GM23338 (cell line): ENCODE measurements at regions not wholly inside any gene's neighbourhood (a gene's known extent, or its start where the extent isn't known, plus 50 kb on each side); places are given as distances from the start of the nearest gene placed in this dataset.

Source experiments
- ATAC-seq: fragments of 200-7000 bp; cut with Tn5 transposase; 3 replicates; pipeline ENCODE4 v1.9.1; 2020
- DNase-seq: peaks from one replicate; pipeline ENCODE4 v3.0.0-alpha.2; 2015; ENCODE audit warnings: low spot score
- H2AFZ ChIP-seq: fragments of 200-600 bp; sonication (generic); 2 replicates; pipeline ENCODE4 v1.8.0; 2016; ENCODE audit warnings: antibody characterized with exemption, mild to moderate bottlenecking, moderate library complexity
- H3F3A ChIP-seq: fragments of 200-600 bp; sonication (generic); replicated peaks from 2 replicates; pipeline ENCODE4 v1.8.0; 2017; ENCODE audit warnings: antibody characterized with exemption, mixed run types, low read depth
- H3K27ac ChIP-seq: fragments of 200-600 bp; sonication (generic); 2 replicates; pipeline ENCODE4 v1.6.1; 2016; ENCODE audit warnings: low read depth
- H3K27me3 ChIP-seq: fragments of 200-600 bp; sonication (generic); 2 replicates; pipeline ENCODE4 v1.8.0; 2016; ENCODE audit warnings: mild to moderate bottlenecking, mixed run types, moderate library complexity; ENCODE audit not compliant: insufficient read depth
- H3K36me3 ChIP-seq: fragments of 200-600 bp; sonication (generic); 2 replicates; pipeline ENCODE4 v1.8.0; 2016; ENCODE audit warnings: mild to moderate bottlenecking; ENCODE audit not compliant: insufficient read depth
- H3K4me1 ChIP-seq: fragments of 200-600 bp; sonication (generic); 2 replicates; pipeline ENCODE4 v1.8.0; 2016; ENCODE audit warnings: mild to moderate bottlenecking, moderate library complexity; ENCODE audit not compliant: insufficient read depth
- H3K4me2 ChIP-seq: fragments of 200-600 bp; sonication (generic); 2 replicates; pipeline ENCODE4 v1.7.1; 2017; ENCODE audit warnings: mixed run types
- H3K4me3 ChIP-seq: fragments of 200-600 bp; sonication (generic); 2 replicates; pipeline ENCODE4 v1.6.1; 2016; ENCODE audit warnings: mixed run types
- H3K79me2 ChIP-seq: fragments of 200-600 bp; sonication (generic); replicated peaks from 2 replicates; pipeline ENCODE4 v1.8.0; 2017; ENCODE audit warnings: mild to moderate bottlenecking; ENCODE audit not compliant: insufficient read depth
- H3K9me2 ChIP-seq: fragments of 200-600 bp; sonication (generic); 2 replicates; pipeline ENCODE4 v1.8.0; 2017; ENCODE audit not compliant: insufficient read depth
- H4K20me1 ChIP-seq: fragments of 200-600 bp; sonication (generic); replicated peaks from 2 replicates; pipeline ENCODE4 v1.8.0; 2017; ENCODE audit warnings: mild to moderate bottlenecking; ENCODE audit not compliant: insufficient read depth
- H3K27ac Mint-ChIP-seq: 2 replicates; pipeline ENCODE4 v1.8.0; 2020; ENCODE audit warnings: inconsistent platforms, mild to moderate bottlenecking, moderate library complexity, mixed read lengths
- H3K27me3 Mint-ChIP-seq: 3 replicates; pipeline ENCODE4 v1.8.0; 2022; ENCODE audit warnings: low read depth, mild to moderate bottlenecking, moderate library complexity, mixed read lengths, inconsistent platforms; ENCODE audit not compliant: insufficient read depth, poor library complexity
- H3K36me3 Mint-ChIP-seq: 3 replicates; pipeline ENCODE4 v1.8.0; 2021; ENCODE audit warnings: low read depth, mild to moderate bottlenecking, inconsistent platforms, moderate library complexity, mixed read lengths
- H3K4me1 Mint-ChIP-seq: 3 replicates; pipeline ENCODE4 v1.8.0; 2020; ENCODE audit warnings: mild to moderate bottlenecking, inconsistent platforms, mixed read lengths
- H3K4me3 Mint-ChIP-seq: 3 replicates; pipeline ENCODE4 v1.8.0; 2021; ENCODE audit warnings: moderate library complexity, mild to moderate bottlenecking, inconsistent platforms, mixed read lengths
- H3K9me3 Mint-ChIP-seq: 3 replicates; pipeline ENCODE4 v1.8.0; 2020; ENCODE audit warnings: moderate library complexity, mild to moderate bottlenecking, inconsistent platforms, mixed read lengths
- CREB1 ChIP-seq: fragments of 250-450 bp; sonication (Bioruptor Pico); IDR thresholded peaks from 2 replicates; pipeline ENCODE4 v1.5.0; 2020; ENCODE audit warnings: low read depth, mild to moderate bottlenecking, moderate library complexity
- CTCF ChIP-seq, 2 experiments: fragments of 200-600 bp in 1 of 2; sonication (generic) in 1 of 2; conservative IDR thresholded peaks; 2 replicates each; pipeline versions ENCODE4 v1.5.1 to v1.6.1; 2016 to 2017; ENCODE audit warnings: antibody characterized with exemption in 2 of 2, low read depth in 2 of 2, mild to moderate bottlenecking in 2 of 2, moderate library complexity in 1 of 2
- ETS1 ChIP-seq: IDR thresholded peaks from 2 replicates; pipeline ENCODE4 v1.6.1; 2016; ENCODE audit warnings: antibody characterized with exemption
- EZH2 ChIP-seq: fragments of 200-600 bp; sonication (generic); IDR thresholded peaks from one replicate; pipeline ENCODE4 v1.8.0; 2017; ENCODE audit warnings: antibody characterized with exemption, mild to moderate bottlenecking, low read depth; ENCODE audit not compliant: unreplicated experiment
- EZH2phosphoT487 ChIP-seq: fragments of 200-600 bp; sonication (generic); IDR thresholded peaks from one replicate; pipeline ENCODE4 v1.8.1; 2018; ENCODE audit warnings: antibody characterized with exemption; ENCODE audit not compliant: unreplicated experiment
- JUNB ChIP-seq: IDR thresholded peaks from one replicate; pipeline ENCODE4 v1.6.1; 2016; ENCODE audit warnings: antibody characterized with exemption; ENCODE audit not compliant: unreplicated experiment
- NANOG ChIP-seq: IDR thresholded peaks from 2 replicates; pipeline ENCODE4 v1.6.1; 2016; ENCODE audit warnings: antibody characterized with exemption, borderline replicate concordance
- POLR2AphosphoS5 ChIP-seq: IDR thresholded peaks from 2 replicates; pipeline ENCODE4 v1.6.1; 2016; ENCODE audit warnings: antibody characterized with exemption, low read depth
- STAT1 ChIP-seq: IDR thresholded peaks from one replicate; pipeline ENCODE4 v1.6.1; 2016; ENCODE audit warnings: antibody characterized with exemption; ENCODE audit not compliant: unreplicated experiment
- ZNF114 ChIP-seq: fragments of 250-450 bp; sonication (Bioruptor Pico); IDR thresholded peaks from 2 replicates; pipeline ENCODE4 v1.5.0; 2020; ENCODE audit warnings: mild to moderate bottlenecking, moderate library complexity
- ZNF331 ChIP-seq: fragments of 250-450 bp; sonication (Bioruptor Pico); IDR thresholded peaks from 2 replicates; pipeline ENCODE4 v1.5.0; 2020; ENCODE audit warnings: low read depth, mild to moderate bottlenecking, moderate library complexity
- TF ChIP-seq, protein P1 (sequence below): fragments of 250-450 bp; sonication (Bioruptor Pico); IDR thresholded peaks from 2 replicates; pipeline ENCODE4 v1.5.0; 2020; ENCODE audit warnings: mild to moderate bottlenecking, moderate library complexity
- TF ChIP-seq, protein P2 (sequence below): IDR thresholded peaks from one replicate; pipeline ENCODE4 v1.6.1; 2018; ENCODE audit warnings: antibody characterized with exemption; ENCODE audit not compliant: unreplicated experiment

DNA sequence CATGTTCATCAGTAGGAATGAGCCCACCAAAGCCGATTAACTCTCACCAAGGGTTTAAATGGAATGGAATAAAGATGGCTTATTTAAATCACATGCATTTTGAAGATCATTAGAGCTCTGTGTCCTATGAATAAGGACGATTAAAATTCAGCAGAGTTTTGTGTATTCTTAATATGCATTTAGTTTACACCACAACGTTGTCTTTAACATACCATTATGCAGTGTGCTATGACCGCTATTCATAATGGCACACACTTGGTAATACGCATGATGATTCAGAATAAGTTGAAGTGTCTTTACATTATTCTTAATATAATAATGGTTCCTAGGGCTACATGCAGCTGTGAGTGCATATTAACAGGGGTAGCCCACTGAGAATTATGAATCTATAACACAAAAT, 190.7 kb downstream of the PTBP2 start:
- Histone ChIP-seq H3K4me3 (no peak overlapping the region), H3K9me2 (no peaks in the 10 kb centered on the region), H2AFZ (no peak overlapping the region), H3K79me2 (no peaks in the 10 kb centered on the region), H3K4me2 (no peak overlapping the region), H3K27me3 (no peaks in the 10 kb centered on the region), H3K27ac (no peak overlapping the region), H3K4me1 (no peaks in the 10 kb centered on the region), H3K36me3 (0 out of 2 replicates have a peak, but pooled peaks cover 3% of the 10 kb centered on the region), H3F3A (no peaks in the 10 kb centered on the region), H4K20me1 (no peaks in the 10 kb centered on the region)
- TF ChIP-seq ZNF114 (no peak), CREB1 (no peak), POLR2AphosphoS5 (no peak), JUNB (no peak), ETS1 (no peak), EZH2phosphoT487 (no peak), ZNF331 (CRISPR knock-in tag) (no peak), STAT1 (no peak), NANOG (no peak), CTCF (conservative IDR thresholded peaks at IDR 0.05; ENCODE audit: low read depth in 2 of 2) (no peak), EZH2 (no peak)
- TF ChIP-seq, protein P1, sequence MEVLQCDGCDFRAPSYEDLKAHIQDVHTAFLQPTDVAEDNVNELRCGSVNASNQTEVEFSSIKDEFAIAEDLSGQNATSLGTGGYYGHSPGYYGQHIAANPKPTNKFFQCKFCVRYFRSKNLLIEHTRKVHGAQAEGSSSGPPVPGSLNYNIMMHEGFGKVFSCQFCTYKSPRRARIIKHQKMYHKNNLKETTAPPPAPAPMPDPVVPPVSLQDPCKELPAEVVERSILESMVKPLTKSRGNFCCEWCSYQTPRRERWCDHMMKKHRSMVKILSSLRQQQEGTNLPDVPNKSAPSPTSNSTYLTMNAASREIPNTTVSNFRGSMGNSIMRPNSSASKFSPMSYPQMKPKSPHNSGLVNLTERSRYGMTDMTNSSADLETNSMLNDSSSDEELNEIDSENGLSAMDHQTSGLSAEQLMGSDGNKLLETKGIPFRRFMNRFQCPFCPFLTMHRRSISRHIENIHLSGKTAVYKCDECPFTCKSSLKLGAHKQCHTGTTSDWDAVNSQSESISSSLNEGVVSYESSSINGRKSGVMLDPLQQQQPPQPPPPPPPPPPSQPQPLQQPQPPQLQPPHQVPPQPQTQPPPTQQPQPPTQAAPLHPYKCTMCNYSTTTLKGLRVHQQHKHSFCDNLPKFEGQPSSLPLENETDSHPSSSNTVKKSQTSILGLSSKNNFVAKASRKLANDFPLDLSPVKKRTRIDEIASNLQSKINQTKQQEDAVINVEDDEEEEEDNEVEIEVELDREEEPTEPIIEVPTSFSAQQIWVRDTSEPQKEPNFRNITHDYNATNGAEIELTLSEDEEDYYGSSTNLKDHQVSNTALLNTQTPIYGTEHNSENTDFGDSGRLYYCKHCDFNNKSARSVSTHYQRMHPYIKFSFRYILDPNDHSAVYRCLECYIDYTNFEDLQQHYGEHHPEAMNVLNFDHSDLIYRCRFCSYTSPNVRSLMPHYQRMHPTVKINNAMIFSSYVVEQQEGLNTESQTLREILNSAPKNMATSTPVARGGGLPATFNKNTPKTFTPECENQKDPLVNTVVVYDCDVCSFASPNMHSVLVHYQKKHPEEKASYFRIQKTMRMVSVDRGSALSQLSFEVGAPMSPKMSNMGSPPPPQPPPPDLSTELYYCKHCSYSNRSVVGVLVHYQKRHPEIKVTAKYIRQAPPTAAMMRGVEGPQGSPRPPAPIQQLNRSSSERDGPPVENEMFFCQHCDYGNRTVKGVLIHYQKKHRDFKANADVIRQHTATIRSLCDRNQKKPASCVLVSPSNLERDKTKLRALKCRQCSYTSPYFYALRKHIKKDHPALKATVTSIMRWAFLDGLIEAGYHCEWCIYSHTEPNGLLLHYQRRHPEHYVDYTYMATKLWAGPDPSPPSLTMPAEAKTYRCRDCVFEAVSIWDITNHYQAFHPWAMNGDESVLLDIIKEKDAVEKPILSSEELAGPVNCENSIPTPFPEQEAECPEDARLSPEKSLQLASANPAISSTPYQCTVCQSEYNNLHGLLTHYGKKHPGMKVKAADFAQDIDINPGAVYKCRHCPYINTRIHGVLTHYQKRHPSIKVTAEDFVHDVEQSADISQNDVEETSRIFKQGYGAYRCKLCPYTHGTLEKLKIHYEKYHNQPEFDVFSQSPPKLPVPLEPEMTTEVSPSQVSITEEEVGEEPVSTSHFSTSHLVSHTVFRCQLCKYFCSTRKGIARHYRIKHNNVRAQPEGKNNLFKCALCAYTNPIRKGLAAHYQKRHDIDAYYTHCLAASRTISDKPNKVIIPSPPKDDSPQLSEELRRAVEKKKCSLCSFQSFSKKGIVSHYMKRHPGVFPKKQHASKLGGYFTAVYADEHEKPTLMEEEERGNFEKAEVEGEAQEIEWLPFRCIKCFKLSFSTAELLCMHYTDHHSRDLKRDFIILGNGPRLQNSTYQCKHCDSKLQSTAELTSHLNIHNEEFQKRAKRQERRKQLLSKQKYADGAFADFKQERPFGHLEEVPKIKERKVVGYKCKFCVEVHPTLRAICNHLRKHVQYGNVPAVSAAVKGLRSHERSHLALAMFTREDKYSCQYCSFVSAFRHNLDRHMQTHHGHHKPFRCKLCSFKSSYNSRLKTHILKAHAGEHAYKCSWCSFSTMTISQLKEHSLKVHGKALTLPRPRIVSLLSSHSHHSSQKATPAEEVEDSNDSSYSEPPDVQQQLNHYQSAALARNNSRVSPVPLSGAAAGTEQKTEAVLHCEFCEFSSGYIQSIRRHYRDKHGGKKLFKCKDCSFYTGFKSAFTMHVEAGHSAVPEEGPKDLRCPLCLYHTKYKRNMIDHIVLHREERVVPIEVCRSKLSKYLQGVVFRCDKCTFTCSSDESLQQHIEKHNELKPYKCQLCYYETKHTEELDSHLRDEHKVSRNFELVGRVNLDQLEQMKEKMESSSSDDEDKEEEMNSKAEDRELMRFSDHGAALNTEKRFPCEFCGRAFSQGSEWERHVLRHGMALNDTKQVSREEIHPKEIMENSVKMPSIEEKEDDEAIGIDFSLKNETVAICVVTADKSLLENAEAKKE (CRISPR knock-in tag) = no peak
- TF ChIP-seq, protein P2, sequence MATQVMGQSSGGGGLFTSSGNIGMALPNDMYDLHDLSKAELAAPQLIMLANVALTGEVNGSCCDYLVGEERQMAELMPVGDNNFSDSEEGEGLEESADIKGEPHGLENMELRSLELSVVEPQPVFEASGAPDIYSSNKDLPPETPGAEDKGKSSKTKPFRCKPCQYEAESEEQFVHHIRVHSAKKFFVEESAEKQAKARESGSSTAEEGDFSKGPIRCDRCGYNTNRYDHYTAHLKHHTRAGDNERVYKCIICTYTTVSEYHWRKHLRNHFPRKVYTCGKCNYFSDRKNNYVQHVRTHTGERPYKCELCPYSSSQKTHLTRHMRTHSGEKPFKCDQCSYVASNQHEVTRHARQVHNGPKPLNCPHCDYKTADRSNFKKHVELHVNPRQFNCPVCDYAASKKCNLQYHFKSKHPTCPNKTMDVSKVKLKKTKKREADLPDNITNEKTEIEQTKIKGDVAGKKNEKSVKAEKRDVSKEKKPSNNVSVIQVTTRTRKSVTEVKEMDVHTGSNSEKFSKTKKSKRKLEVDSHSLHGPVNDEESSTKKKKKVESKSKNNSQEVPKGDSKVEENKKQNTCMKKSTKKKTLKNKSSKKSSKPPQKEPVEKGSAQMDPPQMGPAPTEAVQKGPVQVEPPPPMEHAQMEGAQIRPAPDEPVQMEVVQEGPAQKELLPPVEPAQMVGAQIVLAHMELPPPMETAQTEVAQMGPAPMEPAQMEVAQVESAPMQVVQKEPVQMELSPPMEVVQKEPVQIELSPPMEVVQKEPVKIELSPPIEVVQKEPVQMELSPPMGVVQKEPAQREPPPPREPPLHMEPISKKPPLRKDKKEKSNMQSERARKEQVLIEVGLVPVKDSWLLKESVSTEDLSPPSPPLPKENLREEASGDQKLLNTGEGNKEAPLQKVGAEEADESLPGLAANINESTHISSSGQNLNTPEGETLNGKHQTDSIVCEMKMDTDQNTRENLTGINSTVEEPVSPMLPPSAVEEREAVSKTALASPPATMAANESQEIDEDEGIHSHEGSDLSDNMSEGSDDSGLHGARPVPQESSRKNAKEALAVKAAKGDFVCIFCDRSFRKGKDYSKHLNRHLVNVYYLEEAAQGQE = no peak
- Mint-ChIP-seq H3K36me3 (peaks cover 2% of the 10 kb centered on the region; the same call in 2 of the 3 replicates), H3K27ac (no peak overlapping the region), H3K27me3 (no peaks in the 10 kb centered on the region), H3K9me3 (peaks cover 9% of the 10 kb centered on the region; the same call in 2 of the 3 replicates), H3K4me3 (no peak overlapping the region), H3K4me1 (no peaks in the 10 kb centered on the region)
- DNase-seq (no peak), ATAC-seq (no peak)
